Erythroblast (primary cell): ENCODE measurements at regions not wholly inside any gene's neighbourhood (a gene's known extent, or its start where the extent isn't known, plus 50 kb on each side); places are given as distances from the start of the nearest gene placed in this dataset.

Experiments
- GATA1 ChIP-seq: IDR thresholded peaks from 2 replicates; pipeline ENCODE4 v1.6.1; 2011; ENCODE audit warnings: low read depth, mild to moderate bottlenecking, control low read depth, low read length, moderate library complexity
- POLR2A ChIP-seq: IDR thresholded peaks from 2 replicates; pipeline ENCODE4 v1.6.1; 2011; ENCODE audit warnings: mild to moderate bottlenecking, low read length

GRCh38 chr2:145096582-145096981 lies 576.7 kb upstream of the ZEB2 start:
- TF ChIP-seq POLR2A (no peak), GATA1 (no peak)
